HepG2 (cell line): ENCODE measurements at regions not wholly inside any gene's neighbourhood (a gene's known extent, or its start where the extent isn't known, plus 50 kb on each side); places are given as distances from the start of the nearest gene placed in this dataset.

ENCODE experiments used
- ADNP ChIP-seq: sonication (generic); formaldehyde crosslinking; IDR thresholded peaks from 2 replicates; pipeline ENCODE4 v1.4.0; 2020; ENCODE audit warnings: missing genetic modification reagents
- BRF2 ChIP-seq: sonication (generic); formaldehyde crosslinking; IDR thresholded peaks from 2 replicates; pipeline ENCODE4 v1.8.1; 2022; ENCODE audit warnings: mild to moderate bottlenecking, missing genetic modification reagents
- FOXP1 ChIP-seq, 2 experiments: fragments of 450-650 bp in 1 of 2; IDR thresholded peaks; 2 replicates each; pipeline ENCODE4 v1.6.1; 2017 to 2018; ENCODE audit warnings: antibody characterized with exemption in 1 of 2
- NBN ChIP-seq: fragments of 450-650 bp; conservative IDR thresholded peaks from 2 replicates; pipeline ENCODE4 v1.6.1; 2017
- PCBP2 ChIP-seq: fragments of 200-400 bp; formaldehyde crosslinking; optimal IDR thresholded peaks from 2 replicates; pipeline ENCODE3; 2018; ENCODE audit warnings: low read length, low read depth; ENCODE audit not compliant: poor library complexity, severe bottlenecking
- PHF5A ChIP-seq: IDR thresholded peaks from one replicate; pipeline ENCODE4 v1.6.1; 2018; ENCODE audit warnings: low read depth, missing genetic modification reagents; ENCODE audit not compliant: unreplicated experiment
- PITX1 ChIP-seq: sonication (generic); formaldehyde crosslinking; IDR thresholded peaks from 2 replicates; pipeline ENCODE4 v1.5.1; 2020; ENCODE audit warnings: mild to moderate bottlenecking, missing genetic modification reagents
- PTBP1 ChIP-seq: fragments of 200-400 bp; formaldehyde crosslinking; IDR thresholded peaks from 2 replicates; pipeline ENCODE4 v1.6.1; 2018; ENCODE audit warnings: low read length, low read depth; ENCODE audit not compliant: poor library complexity, severe bottlenecking
- ZBTB49 ChIP-seq: sonication (generic); formaldehyde crosslinking; IDR thresholded peaks from 2 replicates; pipeline ENCODE4 v1.4.0; 2020; ENCODE audit warnings: missing genetic modification reagents, borderline replicate concordance
- ZEB1 ChIP-seq: IDR thresholded peaks from 2 replicates; pipeline ENCODE4 v1.6.1; 2012; ENCODE audit warnings: mild to moderate bottlenecking, low read depth, inconsistent platforms; ENCODE audit not compliant: insufficient replicate concordance
- ZMAT3 ChIP-seq: sonication (generic); formaldehyde crosslinking; conservative IDR thresholded peaks from 2 replicates; pipeline ENCODE4 v1.7.0; 2021; ENCODE audit warnings: missing genetic modification reagents
- ZNF333 ChIP-seq: sonication (generic); formaldehyde crosslinking; IDR thresholded peaks from 2 replicates; pipeline ENCODE4 v1.4.0; 2020; ENCODE audit warnings: mild to moderate bottlenecking, missing genetic modification reagents, borderline replicate concordance
- ZSCAN21 ChIP-seq: sonication (generic); formaldehyde crosslinking; IDR thresholded peaks from 2 replicates; pipeline ENCODE4 v1.8.0; 2022; ENCODE audit warnings: mild to moderate bottlenecking, missing genetic modification reagents, moderate library complexity, borderline replicate concordance
- TF ChIP-seq, protein P1 (sequence below): sonication (generic); formaldehyde crosslinking; IDR thresholded peaks from 2 replicates; pipeline ENCODE4 v1.4.0; 2020; ENCODE audit warnings: missing genetic modification reagents, borderline replicate concordance
- TF ChIP-seq, protein P2 (sequence below): IDR thresholded peaks from 2 replicates; pipeline ENCODE4 v1.6.1; 2012; ENCODE audit warnings: low read depth, low read length, improper control_type of control experiment
- TF ChIP-seq, protein P3 (sequence below): IDR thresholded peaks from 2 replicates; pipeline ENCODE4 v1.6.1; 2016

DNA sequence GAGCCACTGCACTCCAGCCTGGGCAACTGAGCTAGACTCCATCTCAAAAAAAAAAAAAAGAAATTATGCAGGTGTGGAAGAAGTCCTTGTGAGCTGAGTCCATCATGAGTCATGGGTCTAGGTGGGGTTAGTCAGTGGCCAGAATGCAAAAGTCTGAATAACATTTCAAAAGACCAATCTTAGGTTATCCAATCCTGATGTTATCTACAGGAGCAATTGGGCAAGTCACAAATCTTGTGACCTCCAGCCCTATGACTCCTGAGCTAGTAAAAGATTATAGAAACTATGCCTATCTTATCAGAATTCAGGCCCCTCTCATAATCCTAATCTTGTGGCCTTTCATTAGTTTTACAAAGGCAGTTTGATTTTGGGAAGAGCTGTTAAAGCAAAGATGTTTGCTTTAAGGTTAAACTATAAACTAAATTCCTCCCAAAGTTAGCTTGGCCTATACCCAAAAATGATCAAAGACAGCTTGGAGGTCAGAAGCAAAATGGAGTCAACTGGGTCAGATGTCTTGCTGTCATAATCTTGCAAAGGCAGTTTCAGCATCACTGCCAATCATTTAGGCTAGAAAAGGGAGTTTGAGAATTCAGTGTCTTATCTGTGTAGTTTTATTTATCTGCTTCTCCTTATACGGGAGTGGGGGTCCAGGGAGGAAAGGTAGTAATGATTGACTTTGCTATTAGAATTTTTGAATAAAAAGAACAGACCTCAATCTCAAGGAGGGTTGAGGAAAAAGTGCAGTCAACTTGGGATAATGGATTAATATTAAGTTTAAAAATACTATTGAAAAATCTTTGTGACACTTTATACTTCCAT is 71.2 kb upstream of the TRIM24 start (continued):
- TF ChIP-seq ADNP (CRISPR knock-in tag) (0 out of 2 replicates have a peak, but pooled peaks have one; percentile 1), PCBP2 (no peak), FOXP1 (IDR thresholded peaks at IDR 0.05) (no peak), FOXP1 (CRISPR knock-in tag; IDR thresholded peaks at IDR 0.05) (peak; percentile 75; the same call in 1 of the 2 replicates), ZNF333 (CRISPR knock-in tag) (no peak), ZSCAN21 (no peak), NBN (no peak), ZMAT3 (CRISPR knock-in tag) (no peak), PITX1 (peak; percentile 98), ZEB1 (peak; percentile 43), ZBTB49 (CRISPR knock-in tag) (no peak), PTBP1 (no peak), PHF5A (CRISPR knock-in tag) (no peak), BRF2 (CRISPR knock-in tag) (peak; percentile 74)
- TF ChIP-seq, protein P1, sequence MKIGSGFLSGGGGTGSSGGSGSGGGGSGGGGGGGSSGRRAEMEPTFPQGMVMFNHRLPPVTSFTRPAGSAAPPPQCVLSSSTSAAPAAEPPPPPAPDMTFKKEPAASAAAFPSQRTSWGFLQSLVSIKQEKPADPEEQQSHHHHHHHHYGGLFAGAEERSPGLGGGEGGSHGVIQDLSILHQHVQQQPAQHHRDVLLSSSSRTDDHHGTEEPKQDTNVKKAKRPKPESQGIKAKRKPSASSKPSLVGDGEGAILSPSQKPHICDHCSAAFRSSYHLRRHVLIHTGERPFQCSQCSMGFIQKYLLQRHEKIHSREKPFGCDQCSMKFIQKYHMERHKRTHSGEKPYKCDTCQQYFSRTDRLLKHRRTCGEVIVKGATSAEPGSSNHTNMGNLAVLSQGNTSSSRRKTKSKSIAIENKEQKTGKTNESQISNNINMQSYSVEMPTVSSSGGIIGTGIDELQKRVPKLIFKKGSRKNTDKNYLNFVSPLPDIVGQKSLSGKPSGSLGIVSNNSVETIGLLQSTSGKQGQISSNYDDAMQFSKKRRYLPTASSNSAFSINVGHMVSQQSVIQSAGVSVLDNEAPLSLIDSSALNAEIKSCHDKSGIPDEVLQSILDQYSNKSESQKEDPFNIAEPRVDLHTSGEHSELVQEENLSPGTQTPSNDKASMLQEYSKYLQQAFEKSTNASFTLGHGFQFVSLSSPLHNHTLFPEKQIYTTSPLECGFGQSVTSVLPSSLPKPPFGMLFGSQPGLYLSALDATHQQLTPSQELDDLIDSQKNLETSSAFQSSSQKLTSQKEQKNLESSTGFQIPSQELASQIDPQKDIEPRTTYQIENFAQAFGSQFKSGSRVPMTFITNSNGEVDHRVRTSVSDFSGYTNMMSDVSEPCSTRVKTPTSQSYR (CRISPR knock-in tag) = peak; percentile 22; the same call in 1 of the 2 replicates
- TF ChIP-seq, protein P2, sequence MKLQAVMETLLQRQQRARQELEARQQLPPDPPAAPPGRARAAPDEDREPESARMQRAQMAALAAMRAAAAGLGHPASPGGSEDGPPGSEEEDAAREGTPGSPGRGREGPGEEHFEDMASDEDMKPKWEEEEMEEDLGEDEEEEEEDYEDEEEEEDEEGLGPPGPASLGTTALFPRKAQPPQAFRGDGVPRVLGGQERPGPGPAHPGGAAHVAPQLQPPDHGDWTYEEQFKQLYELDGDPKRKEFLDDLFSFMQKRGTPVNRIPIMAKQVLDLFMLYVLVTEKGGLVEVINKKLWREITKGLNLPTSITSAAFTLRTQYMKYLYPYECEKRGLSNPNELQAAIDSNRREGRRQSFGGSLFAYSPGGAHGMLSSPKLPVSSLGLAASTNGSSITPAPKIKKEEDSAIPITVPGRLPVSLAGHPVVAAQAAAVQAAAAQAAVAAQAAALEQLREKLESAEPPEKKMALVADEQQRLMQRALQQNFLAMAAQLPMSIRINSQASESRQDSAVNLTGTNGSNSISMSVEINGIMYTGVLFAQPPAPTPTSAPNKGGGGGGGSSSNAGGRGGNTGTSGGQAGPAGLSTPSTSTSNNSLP = peak; percentile 78
- TF ChIP-seq, protein P3, sequence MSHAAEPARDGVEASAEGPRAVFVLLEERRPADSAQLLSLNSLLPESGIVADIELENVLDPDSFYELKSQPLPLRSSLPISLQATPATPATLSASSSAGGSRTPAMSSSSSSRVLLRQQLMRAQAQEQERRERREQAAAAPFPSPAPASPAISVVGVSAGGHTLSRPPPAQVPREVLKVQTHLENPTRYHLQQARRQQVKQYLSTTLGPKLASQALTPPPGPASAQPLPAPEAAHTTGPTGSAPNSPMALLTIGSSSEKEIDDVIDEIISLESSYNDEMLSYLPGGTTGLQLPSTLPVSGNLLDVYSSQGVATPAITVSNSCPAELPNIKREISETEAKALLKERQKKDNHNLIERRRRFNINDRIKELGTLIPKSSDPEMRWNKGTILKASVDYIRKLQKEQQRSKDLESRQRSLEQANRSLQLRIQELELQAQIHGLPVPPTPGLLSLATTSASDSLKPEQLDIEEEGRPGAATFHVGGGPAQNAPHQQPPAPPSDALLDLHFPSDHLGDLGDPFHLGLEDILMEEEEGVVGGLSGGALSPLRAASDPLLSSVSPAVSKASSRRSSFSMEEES (CRISPR knock-in tag) = peak; percentile 98
